HEK293 (cell line): ENCODE measurements at regions not wholly inside any gene's neighbourhood (a gene's known extent, or its start where the extent isn't known, plus 50 kb on each side); places are given as distances from the start of the nearest gene placed in this dataset.

Experiments
- CTCF ChIA-PET: fragments of 350-600 bp; formaldehyde crosslinking; extraction: SDS; loops from one replicate; lab custom pipeline; 2021; ENCODE audit warnings: antibody characterized with exemption; lab: Yijun Ruan, JAX
- POLR2A ChIA-PET: fragments of 300-600 bp; formaldehyde crosslinking; extraction: SDS; loops from one replicate; lab custom pipeline; 2020; ENCODE audit warnings: antibody characterized with exemption, inconsistent platforms; lab: Yijun Ruan, JAX
- H3K27ac ChIP-seq: fragments of 200-500 bp; sonication (Bioruptor generic); 2 replicates; pipeline ENCODE4 v1.5.1; 2014; ENCODE audit warnings: low read depth, low read length, control low read depth, inconsistent platforms; ENCODE audit errors: extremely low read depth
- H3K36me3 ChIP-seq, 2 experiments: fragments of 200-500 bp in 1 of 2; sonication (Bioruptor generic) in 1 of 2; 1 replicate in 1 of 2; 2 replicates in 1 of 2; pipeline ENCODE4 v1.5.1; 2014 to 2017; ENCODE audit warnings: inconsistent platforms in 2 of 2, low read length in 2 of 2; ENCODE audit not compliant: control insufficient read depth in 2 of 2, insufficient read depth in 1 of 2
- H3K4me1 ChIP-seq: fragments of 200-500 bp; sonication (Bioruptor generic); 2 replicates; pipeline ENCODE4 v1.5.1; 2014; ENCODE audit warnings: mild to moderate bottlenecking, low read length, inconsistent platforms; ENCODE audit not compliant: control insufficient read depth, insufficient read depth
- H3K4me3 ChIP-seq: 2 replicates; pipeline ENCODE4 v1.5.1; 2011; ENCODE audit warnings: low read depth, mild to moderate bottlenecking, control low read depth, low read length, moderate library complexity
- H3K9me3 ChIP-seq: fragments of 200-500 bp; sonication (Bioruptor generic); 2 replicates; pipeline ENCODE4 v1.5.1; 2014; ENCODE audit warnings: low read depth, low read length, inconsistent platforms; ENCODE audit not compliant: control insufficient read depth, insufficient read depth
- GLI4 ChIP-seq: fragments of 450-650 bp; formaldehyde crosslinking; IDR thresholded peaks from 2 replicates; pipeline ENCODE4 v1.5.1; 2016; ENCODE audit warnings: missing biosample characterization, missing genetic modification characterization
- OVOL3 ChIP-seq: fragments of 450-650 bp; formaldehyde crosslinking; IDR thresholded peaks from 2 replicates; pipeline ENCODE4 v1.5.1; 2016; ENCODE audit warnings: missing biosample characterization, missing genetic modification characterization
- SP3 ChIP-seq: fragments of 450-650 bp; formaldehyde crosslinking; IDR thresholded peaks from 2 replicates; pipeline ENCODE4 v1.5.1; 2016; ENCODE audit warnings: missing biosample characterization, missing genetic modification characterization
- YY1 ChIP-seq: fragments of 450-650 bp; formaldehyde crosslinking; IDR thresholded peaks from 2 replicates; pipeline ENCODE4 v1.5.1; 2018; ENCODE audit warnings: missing biosample characterization, missing genetic modification characterization
- ZNF121 ChIP-seq: fragments of 450-650 bp; formaldehyde crosslinking; IDR thresholded peaks from 2 replicates; pipeline ENCODE4 v1.5.1; 2016; ENCODE audit warnings: missing biosample characterization, missing genetic modification characterization
- ZNF138 ChIP-seq: fragments of 450-650 bp; formaldehyde crosslinking; IDR thresholded peaks from 2 replicates; pipeline ENCODE4 v1.5.1; 2016; ENCODE audit warnings: missing biosample characterization, missing genetic modification characterization, borderline replicate concordance
- ZNF140 ChIP-seq: fragments of 450-650 bp; formaldehyde crosslinking; IDR thresholded peaks from 2 replicates; pipeline ENCODE4 v1.5.1; 2016; ENCODE audit warnings: missing biosample characterization, missing genetic modification characterization
- ZNF175 ChIP-seq: fragments of 450-650 bp; formaldehyde crosslinking; IDR thresholded peaks from 2 replicates; pipeline ENCODE4 v1.5.1; 2016; ENCODE audit warnings: missing biosample characterization, missing genetic modification characterization
- ZNF37A ChIP-seq: fragments of 450-650 bp; IDR thresholded peaks from 2 replicates; pipeline ENCODE4 v1.5.1; 2018; ENCODE audit warnings: missing biosample characterization, missing genetic modification characterization
- ZNF501 ChIP-seq: fragments of 450-650 bp; formaldehyde crosslinking; IDR thresholded peaks from 2 replicates; pipeline ENCODE4 v1.5.1; 2016; ENCODE audit warnings: missing biosample characterization, missing genetic modification characterization
- ZNF747 ChIP-seq: fragments of 450-650 bp; formaldehyde crosslinking; IDR thresholded peaks from 2 replicates; pipeline ENCODE4 v1.5.1; 2016; ENCODE audit warnings: missing biosample characterization, missing genetic modification characterization
- ZNF776 ChIP-seq: fragments of 450-650 bp; formaldehyde crosslinking; IDR thresholded peaks from 2 replicates; pipeline ENCODE4 v1.5.0; 2017; ENCODE audit warnings: missing biosample characterization, missing genetic modification characterization, borderline replicate concordance
- TF ChIP-seq, protein P1 (sequence below): fragments of 450-650 bp; formaldehyde crosslinking; IDR thresholded peaks from 2 replicates; pipeline ENCODE4 v1.5.1; 2017; ENCODE audit warnings: missing biosample characterization, missing genetic modification characterization
- TF ChIP-seq, protein P2 (sequence below): fragments of 450-650 bp; formaldehyde crosslinking; IDR thresholded peaks from 2 replicates; pipeline ENCODE4 v1.5.1; 2016; ENCODE audit warnings: missing biosample characterization, missing genetic modification characterization
- TF ChIP-seq, protein P3 (sequence below): fragments of 450-650 bp; IDR thresholded peaks from 2 replicates; pipeline ENCODE4 v1.5.1; 2018; ENCODE audit warnings: missing biosample characterization, missing genetic modification characterization
- TF ChIP-seq, protein P4 (sequence below): fragments of 450-650 bp; formaldehyde crosslinking; IDR thresholded peaks from 2 replicates; pipeline ENCODE4 v1.5.1; 2016; ENCODE audit warnings: missing biosample characterization, missing genetic modification characterization, borderline replicate concordance
- TF ChIP-seq, protein P5 (sequence below): fragments of 450-650 bp; formaldehyde crosslinking; optimal IDR thresholded peaks from 2 replicates; pipeline ENCODE3; 2016; ENCODE audit warnings: missing biosample characterization, mild to moderate bottlenecking, missing genetic modification characterization
- TF ChIP-seq, protein P6 (sequence below): fragments of 450-650 bp; formaldehyde crosslinking; conservative IDR thresholded peaks from 2 replicates; pipeline ENCODE4 v1.5.1; 2016; ENCODE audit warnings: low read depth, missing biosample characterization, missing genetic modification characterization
- TF ChIP-seq, protein P7 (sequence below): fragments of 450-650 bp; formaldehyde crosslinking; IDR thresholded peaks from 2 replicates; pipeline ENCODE4 v1.5.1; 2016; ENCODE audit warnings: missing biosample characterization, missing genetic modification characterization

DNA sequence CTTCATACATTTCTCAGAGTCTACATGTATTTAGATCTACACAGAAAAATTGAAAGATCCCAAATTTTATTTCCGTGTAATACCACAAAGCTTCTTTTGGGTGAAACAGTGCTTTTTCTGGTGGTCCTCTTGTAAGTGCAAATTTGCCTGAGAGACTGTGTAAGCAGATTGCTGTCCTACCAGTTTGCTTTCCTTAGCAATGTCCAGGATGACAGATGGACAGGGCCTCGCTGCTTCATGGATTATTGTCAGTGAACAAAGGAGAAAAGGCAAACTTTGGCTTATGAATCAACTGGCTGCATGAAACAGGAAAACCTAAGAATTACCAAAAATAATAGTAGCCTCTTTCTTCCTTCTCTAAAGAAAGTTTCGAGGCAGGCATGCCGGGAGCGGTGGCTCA is 82.6 kb upstream of the UBE2E1 start:
- no peaks in the 10 kb centered on the region for H3K9me3 ChIP-seq
- no peak overlapping the region for H3K27ac ChIP-seq
- ChIA-PET POLR2A (no interaction called here), CTCF (no interaction called here)
- no peaks in the 10 kb centered on the region for H3K36me3 ChIP-seq
- no peaks in the 10 kb centered on the region for H3K4me1 ChIP-seq
- TF ChIP-seq GLI4 (tag by site-specific recombination) (no peak), ZNF140 (no peak), SP3 (tag by site-specific recombination) (no peak), ZNF37A (tag by site-specific recombination) (no peak), ZNF121 (no peak), YY1 (tag by site-specific recombination) (no peak)
- TF ChIP-seq, protein P1, sequence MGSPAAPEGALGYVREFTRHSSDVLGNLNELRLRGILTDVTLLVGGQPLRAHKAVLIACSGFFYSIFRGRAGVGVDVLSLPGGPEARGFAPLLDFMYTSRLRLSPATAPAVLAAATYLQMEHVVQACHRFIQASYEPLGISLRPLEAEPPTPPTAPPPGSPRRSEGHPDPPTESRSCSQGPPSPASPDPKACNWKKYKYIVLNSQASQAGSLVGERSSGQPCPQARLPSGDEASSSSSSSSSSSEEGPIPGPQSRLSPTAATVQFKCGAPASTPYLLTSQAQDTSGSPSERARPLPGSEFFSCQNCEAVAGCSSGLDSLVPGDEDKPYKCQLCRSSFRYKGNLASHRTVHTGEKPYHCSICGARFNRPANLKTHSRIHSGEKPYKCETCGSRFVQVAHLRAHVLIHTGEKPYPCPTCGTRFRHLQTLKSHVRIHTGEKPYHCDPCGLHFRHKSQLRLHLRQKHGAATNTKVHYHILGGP = no peak
- no peak overlapping the region for H3K4me3 ChIP-seq

DNA sequence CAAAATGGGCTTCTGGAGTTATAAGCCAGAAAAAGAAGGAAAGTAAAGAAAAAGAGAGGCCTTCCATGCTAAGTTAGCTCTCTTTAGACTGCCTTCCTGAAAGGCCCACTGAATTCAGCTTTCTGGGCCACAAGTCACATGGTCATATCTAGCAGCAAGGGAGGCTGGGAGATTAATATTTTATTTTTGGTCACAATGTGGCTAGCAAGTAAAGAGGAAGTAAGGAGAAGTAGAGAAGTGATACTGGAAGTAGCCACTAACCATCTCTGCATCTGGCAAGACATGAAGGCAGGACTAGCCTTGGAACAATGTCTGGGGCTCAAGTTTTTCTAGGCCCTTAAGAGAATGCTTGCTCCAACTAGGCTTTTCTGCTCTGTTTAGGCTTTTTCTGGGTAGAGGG is 81.8 kb upstream of the UBE2E1 start:
- no peaks in the 10 kb centered on the region for H3K4me1 ChIP-seq
- no peak overlapping the region for H3K4me3 ChIP-seq
- ChIA-PET POLR2A (no interaction called here), CTCF (no interaction called here)
- H3K27ac ChIP-seq = no peak overlapping the region
- H3K36me3 ChIP-seq = no peaks in the 10 kb centered on the region
- H3K9me3 ChIP-seq = no peaks in the 10 kb centered on the region
- TF ChIP-seq ZNF747 (tag by site-specific recombination) = no peak
- TF ChIP-seq, protein P2, sequence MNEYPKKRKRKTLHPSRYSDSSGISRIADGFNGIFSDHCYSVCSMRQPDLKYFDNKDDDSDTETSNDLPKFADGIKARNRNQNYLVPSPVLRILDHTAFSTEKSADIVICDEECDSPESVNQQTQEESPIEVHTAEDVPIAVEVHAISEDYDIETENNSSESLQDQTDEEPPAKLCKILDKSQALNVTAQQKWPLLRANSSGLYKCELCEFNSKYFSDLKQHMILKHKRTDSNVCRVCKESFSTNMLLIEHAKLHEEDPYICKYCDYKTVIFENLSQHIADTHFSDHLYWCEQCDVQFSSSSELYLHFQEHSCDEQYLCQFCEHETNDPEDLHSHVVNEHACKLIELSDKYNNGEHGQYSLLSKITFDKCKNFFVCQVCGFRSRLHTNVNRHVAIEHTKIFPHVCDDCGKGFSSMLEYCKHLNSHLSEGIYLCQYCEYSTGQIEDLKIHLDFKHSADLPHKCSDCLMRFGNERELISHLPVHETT (tag by site-specific recombination) = no peak
- no peak for TF ChIP-seq ZNF138 (tag by site-specific recombination)
- TF ChIP-seq ZNF175 = no peak
- TF ChIP-seq, protein P3, sequence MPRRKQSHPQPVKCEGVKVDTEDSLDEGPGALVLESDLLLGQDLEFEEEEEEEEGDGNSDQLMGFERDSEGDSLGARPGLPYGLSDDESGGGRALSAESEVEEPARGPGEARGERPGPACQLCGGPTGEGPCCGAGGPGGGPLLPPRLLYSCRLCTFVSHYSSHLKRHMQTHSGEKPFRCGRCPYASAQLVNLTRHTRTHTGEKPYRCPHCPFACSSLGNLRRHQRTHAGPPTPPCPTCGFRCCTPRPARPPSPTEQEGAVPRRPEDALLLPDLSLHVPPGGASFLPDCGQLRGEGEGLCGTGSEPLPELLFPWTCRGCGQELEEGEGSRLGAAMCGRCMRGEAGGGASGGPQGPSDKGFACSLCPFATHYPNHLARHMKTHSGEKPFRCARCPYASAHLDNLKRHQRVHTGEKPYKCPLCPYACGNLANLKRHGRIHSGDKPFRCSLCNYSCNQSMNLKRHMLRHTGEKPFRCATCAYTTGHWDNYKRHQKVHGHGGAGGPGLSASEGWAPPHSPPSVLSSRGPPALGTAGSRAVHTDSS (tag by site-specific recombination) = no peak
- TF ChIP-seq, protein P4, sequence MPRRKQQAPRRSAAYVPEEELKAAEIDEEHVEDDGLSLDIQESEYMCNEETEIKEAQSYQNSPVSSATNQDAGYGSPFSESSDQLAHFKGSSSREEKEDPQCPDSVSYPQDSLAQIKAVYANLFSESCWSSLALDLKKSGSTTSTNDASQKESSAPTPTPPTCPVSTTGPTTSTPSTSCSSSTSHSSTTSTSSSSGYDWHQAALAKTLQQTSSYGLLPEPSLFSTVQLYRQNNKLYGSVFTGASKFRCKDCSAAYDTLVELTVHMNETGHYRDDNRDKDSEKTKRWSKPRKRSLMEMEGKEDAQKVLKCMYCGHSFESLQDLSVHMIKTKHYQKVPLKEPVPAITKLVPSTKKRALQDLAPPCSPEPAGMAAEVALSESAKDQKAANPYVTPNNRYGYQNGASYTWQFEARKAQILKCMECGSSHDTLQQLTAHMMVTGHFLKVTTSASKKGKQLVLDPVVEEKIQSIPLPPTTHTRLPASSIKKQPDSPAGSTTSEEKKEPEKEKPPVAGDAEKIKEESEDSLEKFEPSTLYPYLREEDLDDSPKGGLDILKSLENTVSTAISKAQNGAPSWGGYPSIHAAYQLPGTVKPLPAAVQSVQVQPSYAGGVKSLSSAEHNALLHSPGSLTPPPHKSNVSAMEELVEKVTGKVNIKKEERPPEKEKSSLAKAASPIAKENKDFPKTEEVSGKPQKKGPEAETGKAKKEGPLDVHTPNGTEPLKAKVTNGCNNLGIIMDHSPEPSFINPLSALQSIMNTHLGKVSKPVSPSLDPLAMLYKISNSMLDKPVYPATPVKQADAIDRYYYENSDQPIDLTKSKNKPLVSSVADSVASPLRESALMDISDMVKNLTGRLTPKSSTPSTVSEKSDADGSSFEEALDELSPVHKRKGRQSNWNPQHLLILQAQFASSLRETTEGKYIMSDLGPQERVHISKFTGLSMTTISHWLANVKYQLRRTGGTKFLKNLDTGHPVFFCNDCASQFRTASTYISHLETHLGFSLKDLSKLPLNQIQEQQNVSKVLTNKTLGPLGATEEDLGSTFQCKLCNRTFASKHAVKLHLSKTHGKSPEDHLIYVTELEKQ = no peak
- TF ChIP-seq, protein P5, sequence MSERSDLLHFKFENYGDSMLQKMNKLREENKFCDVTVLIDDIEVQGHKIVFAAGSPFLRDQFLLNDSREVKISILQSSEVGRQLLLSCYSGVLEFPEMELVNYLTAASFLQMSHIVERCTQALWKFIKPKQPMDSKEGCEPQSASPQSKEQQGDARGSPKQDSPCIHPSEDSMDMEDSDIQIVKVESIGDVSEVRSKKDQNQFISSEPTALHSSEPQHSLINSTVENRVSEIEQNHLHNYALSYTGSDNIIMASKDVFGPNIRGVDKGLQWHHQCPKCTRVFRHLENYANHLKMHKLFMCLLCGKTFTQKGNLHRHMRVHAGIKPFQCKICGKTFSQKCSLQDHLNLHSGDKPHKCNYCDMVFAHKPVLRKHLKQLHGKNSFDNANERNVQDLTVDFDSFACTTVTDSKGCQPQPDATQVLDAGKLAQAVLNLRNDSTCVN (tag by site-specific recombination) = no peak
- no peak for TF ChIP-seq ZNF501
- TF ChIP-seq, protein P6, sequence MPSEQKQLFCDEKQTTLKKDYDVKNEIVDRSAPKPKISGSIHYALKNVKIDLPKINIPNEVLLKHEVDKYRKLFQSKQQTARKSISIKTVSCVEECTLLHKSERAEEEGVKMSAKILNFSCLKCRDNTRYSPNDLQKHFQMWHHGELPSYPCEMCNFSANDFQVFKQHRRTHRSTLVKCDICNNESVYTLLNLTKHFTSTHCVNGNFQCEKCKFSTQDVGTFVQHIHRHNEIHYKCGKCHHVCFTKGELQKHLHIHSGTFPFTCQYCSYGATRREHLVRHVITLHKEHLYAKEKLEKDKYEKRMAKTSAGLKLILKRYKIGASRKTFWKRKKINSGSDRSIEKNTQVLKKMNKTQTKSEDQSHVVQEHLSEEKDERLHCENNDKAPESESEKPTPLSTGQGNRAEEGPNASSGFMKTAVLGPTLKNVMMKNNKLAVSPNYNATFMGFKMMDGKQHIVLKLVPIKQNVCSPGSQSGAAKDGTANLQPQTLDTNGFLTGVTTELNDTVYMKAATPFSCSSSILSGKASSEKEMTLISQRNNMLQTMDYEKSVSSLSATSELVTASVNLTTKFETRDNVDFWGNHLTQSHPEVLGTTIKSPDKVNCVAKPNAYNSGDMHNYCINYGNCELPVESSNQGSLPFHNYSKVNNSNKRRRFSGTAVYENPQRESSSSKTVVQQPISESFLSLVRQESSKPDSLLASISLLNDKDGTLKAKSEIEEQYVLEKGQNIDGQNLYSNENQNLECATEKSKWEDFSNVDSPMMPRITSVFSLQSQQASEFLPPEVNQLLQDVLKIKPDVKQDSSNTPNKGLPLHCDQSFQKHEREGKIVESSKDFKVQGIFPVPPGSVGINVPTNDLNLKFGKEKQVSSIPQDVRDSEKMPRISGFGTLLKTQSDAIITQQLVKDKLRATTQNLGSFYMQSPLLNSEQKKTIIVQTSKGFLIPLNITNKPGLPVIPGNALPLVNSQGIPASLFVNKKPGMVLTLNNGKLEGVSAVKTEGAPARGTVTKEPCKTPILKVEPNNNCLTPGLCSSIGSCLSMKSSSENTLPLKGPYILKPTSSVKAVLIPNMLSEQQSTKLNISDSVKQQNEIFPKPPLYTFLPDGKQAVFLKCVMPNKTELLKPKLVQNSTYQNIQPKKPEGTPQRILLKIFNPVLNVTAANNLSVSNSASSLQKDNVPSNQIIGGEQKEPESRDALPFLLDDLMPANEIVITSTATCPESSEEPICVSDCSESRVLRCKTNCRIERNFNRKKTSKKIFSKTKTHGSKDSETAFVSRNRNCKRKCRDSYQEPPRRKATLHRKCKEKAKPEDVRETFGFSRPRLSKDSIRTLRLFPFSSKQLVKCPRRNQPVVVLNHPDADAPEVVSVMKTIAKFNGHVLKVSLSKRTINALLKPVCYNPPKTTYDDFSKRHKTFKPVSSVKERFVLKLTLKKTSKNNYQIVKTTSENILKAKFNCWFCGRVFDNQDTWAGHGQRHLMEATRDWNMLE = no peak
- TF ChIP-seq, protein P7, sequence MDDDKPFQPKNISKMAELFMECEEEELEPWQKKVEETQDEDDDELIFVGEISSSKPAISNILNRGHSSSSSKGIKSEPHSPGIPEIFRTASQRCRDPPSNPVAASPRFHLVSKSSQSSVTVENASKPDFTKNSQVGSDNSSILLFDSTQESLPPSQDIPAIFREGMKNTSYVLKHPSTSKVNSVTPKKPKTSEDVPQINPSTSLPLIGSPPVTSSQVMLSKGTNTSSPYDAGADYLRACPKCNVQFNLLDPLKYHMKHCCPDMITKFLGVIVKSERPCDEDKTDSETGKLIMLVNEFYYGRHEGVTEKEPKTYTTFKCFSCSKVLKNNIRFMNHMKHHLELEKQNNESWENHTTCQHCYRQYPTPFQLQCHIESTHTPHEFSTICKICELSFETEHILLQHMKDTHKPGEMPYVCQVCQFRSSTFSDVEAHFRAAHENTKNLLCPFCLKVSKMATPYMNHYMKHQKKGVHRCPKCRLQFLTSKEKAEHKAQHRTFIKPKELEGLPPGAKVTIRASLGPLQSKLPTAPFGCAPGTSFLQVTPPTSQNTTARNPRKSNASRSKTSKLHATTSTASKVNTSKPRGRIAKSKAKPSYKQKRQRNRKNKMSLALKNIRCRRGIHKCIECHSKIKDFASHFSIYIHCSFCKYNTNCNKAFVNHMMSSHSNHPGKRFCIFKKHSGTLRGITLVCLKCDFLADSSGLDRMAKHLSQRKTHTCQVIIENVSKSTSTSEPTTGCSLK (tag by site-specific recombination) = no peak
- TF ChIP-seq ZNF121 = no peak
- TF ChIP-seq OVOL3 (tag by site-specific recombination) = no peak
- no peak for TF ChIP-seq ZNF776 (tag by site-specific recombination)
